H9 (cell line): ENCODE measurements at regions not wholly inside any gene's neighbourhood (a gene's known extent, or its start where the extent isn't known, plus 50 kb on each side); places are given as distances from the start of the nearest gene placed in this dataset.

Source experiments
- DNase-seq: peaks from one replicate; pipeline ENCODE4 v3.0.0-alpha.2; 2017
- H2AFZ ChIP-seq: one replicate; pipeline ENCODE4 v1.6.1; 2013; ENCODE audit warnings: mild to moderate bottlenecking, low read length, control low read depth, moderate library complexity
- H2AK5ac ChIP-seq: 2 replicates; pipeline ENCODE4 v1.6.1; 2013; ENCODE audit warnings: low read length, control low read depth, mixed read lengths; ENCODE audit not compliant: insufficient read length
- H2BK120ac ChIP-seq: one replicate; pipeline ENCODE4 v1.6.1; 2013; ENCODE audit warnings: low read depth, mild to moderate bottlenecking, low read length, control low read depth, inconsistent platforms; ENCODE audit not compliant: poor library complexity, severe bottlenecking
- H2BK12ac ChIP-seq: 2 replicates; pipeline ENCODE4 v1.6.1; 2013; ENCODE audit warnings: low read length, control low read depth, mixed read lengths, low read depth; ENCODE audit not compliant: insufficient read length
- H2BK15ac ChIP-seq: 2 replicates; pipeline ENCODE4 v1.6.1; 2013; ENCODE audit warnings: low read depth, low read length, control low read depth
- H2BK20ac ChIP-seq: one replicate; pipeline ENCODE4 v1.6.1; 2013; ENCODE audit warnings: low read depth, mild to moderate bottlenecking, low read length, control low read depth, inconsistent platforms; ENCODE audit not compliant: poor library complexity, severe bottlenecking
- H2BK5ac ChIP-seq: 2 replicates; pipeline ENCODE4 v1.6.1; 2013; ENCODE audit warnings: low read length, control low read depth, mixed read lengths; ENCODE audit not compliant: insufficient read length
- H3K14ac ChIP-seq: 2 replicates; pipeline ENCODE4 v1.6.1; 2013; ENCODE audit warnings: low read length, control low read depth; ENCODE audit not compliant: insufficient read depth
- H3K18ac ChIP-seq: 2 replicates; pipeline ENCODE4 v1.6.1; 2013; ENCODE audit warnings: low read depth, mild to moderate bottlenecking, mixed read lengths, low read length, control low read depth; ENCODE audit not compliant: insufficient read length
- H3K23ac ChIP-seq: 2 replicates; pipeline ENCODE4 v1.6.1; 2013; ENCODE audit warnings: low read length, control low read depth, mixed read lengths, low read depth; ENCODE audit not compliant: insufficient read length
- H3K23me2 ChIP-seq: 2 replicates; pipeline ENCODE4 v1.6.1; 2013; ENCODE audit warnings: low read depth, mild to moderate bottlenecking, mixed read lengths, low read length, control low read depth; ENCODE audit not compliant: insufficient read length, poor library complexity, severe bottlenecking
- H3K27ac ChIP-seq: 2 replicates; pipeline ENCODE4 v1.5.1; 2013; ENCODE audit warnings: low read length, control low read depth, mixed read lengths, low read depth; ENCODE audit not compliant: insufficient read length
- H3K27me3 ChIP-seq: 2 replicates; pipeline ENCODE4 v1.6.1; 2013; ENCODE audit warnings: low read length, control low read depth, inconsistent platforms; ENCODE audit not compliant: insufficient read depth
- H3K4ac ChIP-seq: 2 replicates; pipeline ENCODE4 v1.6.1; 2013; ENCODE audit warnings: low read depth, mild to moderate bottlenecking, control low read depth, inconsistent platforms, low read length, moderate library complexity
- H3K4me1 ChIP-seq: 2 replicates; pipeline ENCODE4 v1.6.1; 2013; ENCODE audit warnings: low read length, control low read depth, inconsistent platforms; ENCODE audit not compliant: insufficient read depth
- H3K4me2 ChIP-seq: 2 replicates; pipeline ENCODE4 v1.6.1; 2013; ENCODE audit warnings: low read length, control low read depth, mixed read lengths; ENCODE audit not compliant: insufficient read length, insufficient read depth
- H3K56ac ChIP-seq: 2 replicates; pipeline ENCODE4 v1.6.1; 2013; ENCODE audit warnings: low read depth, mild to moderate bottlenecking, mixed read lengths, low read length, control low read depth; ENCODE audit not compliant: insufficient read length
- H3K79me1 ChIP-seq: 2 replicates; pipeline ENCODE4 v1.6.1; 2013; ENCODE audit warnings: low read depth, mild to moderate bottlenecking, moderate library complexity, low read length, control low read depth, inconsistent platforms; ENCODE audit not compliant: insufficient read depth, poor library complexity, severe bottlenecking
- H3K79me2 ChIP-seq: 2 replicates; pipeline ENCODE4 v1.6.1; 2013; ENCODE audit warnings: low read length, control low read depth, inconsistent platforms; ENCODE audit not compliant: insufficient read depth
- H3K9ac ChIP-seq: 2 replicates; pipeline ENCODE4 v1.6.1; 2013; ENCODE audit warnings: low read length, control low read depth, mixed read lengths; ENCODE audit not compliant: insufficient read length; ENCODE audit errors: extremely low read depth
- H3K9me3 ChIP-seq: one replicate; pipeline ENCODE4 v1.6.1; 2013; ENCODE audit warnings: low read depth, low read length, inconsistent platforms; ENCODE audit not compliant: control insufficient read depth
- H3T11ph ChIP-seq: one replicate; pipeline ENCODE4 v1.6.1; 2013; ENCODE audit warnings: mild to moderate bottlenecking, low read length, control low read depth, inconsistent platforms
- H4K20me1 ChIP-seq: one replicate; pipeline ENCODE4 v1.6.1; 2013; ENCODE audit not compliant: control insufficient read depth, insufficient read length, insufficient read depth
- H4K5ac ChIP-seq: 2 replicates; pipeline ENCODE4 v1.6.1; 2013; ENCODE audit warnings: low read depth, mild to moderate bottlenecking, mixed read lengths, low read length, control low read depth; ENCODE audit not compliant: insufficient read length
- H4K8ac ChIP-seq: replicated peaks from 2 replicates; pipeline ENCODE4 v1.6.1; 2013; ENCODE audit warnings: low read length, control low read depth, mixed read lengths, low read depth; ENCODE audit not compliant: insufficient read length
- H4K91ac ChIP-seq: 2 replicates; pipeline ENCODE4 v1.6.1; 2013; ENCODE audit warnings: low read depth, mild to moderate bottlenecking, moderate library complexity, mixed read lengths, low read length, control low read depth; ENCODE audit not compliant: insufficient read length
- H3K27ac Mint-ChIP-seq, 3 experiments: 2 replicates in 2 of 3; 3 replicates in 1 of 3; pipeline ENCODE4 v1.8.0; 2020 to 2021; ENCODE audit warnings: mixed read lengths in 3 of 3, mild to moderate bottlenecking in 1 of 3, moderate library complexity in 1 of 3
- H3K27me3 Mint-ChIP-seq: 2 replicates; pipeline ENCODE4 v1.8.0; 2021; ENCODE audit warnings: low read depth, mild to moderate bottlenecking, moderate library complexity, mixed read lengths
- H3K36me3 Mint-ChIP-seq, 3 experiments: 2 replicates in 2 of 3; 3 replicates in 1 of 3; pipeline ENCODE4 v1.8.0; 2020 to 2021; ENCODE audit warnings: low read depth in 3 of 3, mixed read lengths in 3 of 3; ENCODE audit not compliant: insufficient read depth in 1 of 3
- H3K4me1 Mint-ChIP-seq, 2 experiments: 2 replicates each; pipeline ENCODE4 v1.8.0; 2020; ENCODE audit warnings: mixed read lengths in 2 of 2
- H3K4me3 Mint-ChIP-seq, 2 experiments: 2 replicates in 1 of 2; 3 replicates in 1 of 2; pipeline ENCODE4 v1.8.0; 2020 to 2021; ENCODE audit warnings: mild to moderate bottlenecking in 2 of 2, mixed read lengths in 2 of 2, moderate library complexity in 1 of 2
- H3K9me3 Mint-ChIP-seq, 2 experiments: 2 replicates in 1 of 2; 3 replicates in 1 of 2; pipeline ENCODE4 v1.8.0; 2020; ENCODE audit warnings: mild to moderate bottlenecking in 2 of 2, mixed read lengths in 2 of 2, moderate library complexity in 1 of 2
- whole genome bisulfite sequencing: extraction: QIAGEN DNeasy Blood & Tissue Kit; methylation state at CpG from one replicate; pipeline ENCODE4 v1.1.7; 2013; ENCODE audit warnings: missing lambda C conversion rate, low lambda C conversion rate, mixed read lengths; ENCODE audit not compliant: insufficient read length; ENCODE audit errors: extremely low coverage; 5-methylcytosine and 5-hydroxymethylcytosine counted together
- TF ChIP-seq, protein P1 (sequence below): fragments of 200-600 bp; sonication (generic); conservative IDR thresholded peaks from 3 replicates; pipeline ENCODE4 v1.8.0; 2021; ENCODE audit warnings: antibody characterized with exemption, mild to moderate bottlenecking

DNA sequence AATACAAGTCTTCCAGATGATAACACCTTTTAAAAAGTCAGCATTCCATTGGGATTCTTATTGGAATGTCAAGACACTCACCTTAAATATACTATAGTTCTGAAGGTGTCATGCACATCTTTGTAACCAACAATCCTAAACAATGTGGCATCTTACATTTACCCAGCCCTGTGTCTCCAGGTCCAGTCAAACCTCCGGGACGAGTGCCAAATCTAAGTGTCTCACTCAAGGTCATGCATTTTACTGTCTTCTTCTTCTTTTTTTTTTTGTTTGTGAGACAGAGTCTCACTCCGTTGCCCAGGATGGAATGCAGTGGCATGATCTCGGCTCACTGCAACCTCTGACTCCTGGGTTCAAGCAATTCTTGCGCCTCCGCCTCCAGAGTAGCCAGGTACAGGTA, 206.9 kb upstream of the FAM98A start:
- DNase-seq: no peak
- Histone ChIP-seq H2BK20ac (no peak overlapping the region), H3K79me1 (no peaks in the 10 kb centered on the region), H3K27ac (no peak overlapping the region), H4K91ac (no peak overlapping the region), H3K18ac (no peak overlapping the region), H4K8ac (no peak overlapping the region), H3T11ph (no peak overlapping the region), H3K27me3 (no peaks in the 10 kb centered on the region), H2AFZ (no peak overlapping the region), H3K4me2 (no peak overlapping the region), H4K20me1 (no peaks in the 10 kb centered on the region), H2BK12ac (no peak overlapping the region), H3K79me2 (no peaks in the 10 kb centered on the region), H4K5ac (no peak overlapping the region), H3K56ac (no peak overlapping the region), H2BK5ac (no peak overlapping the region), H3K23ac (no peak overlapping the region), H2AK5ac (no peak overlapping the region), H3K9me3 (no peaks in the 10 kb centered on the region), H3K14ac (no peak overlapping the region), H3K4ac (no peak overlapping the region), H3K23me2 (no peaks in the 10 kb centered on the region), H3K4me1 (no peaks in the 10 kb centered on the region), H3K9ac (no peak overlapping the region), H2BK15ac (no peak overlapping the region), H2BK120ac (no peak overlapping the region)
- Mint-ChIP-seq H3K4me3 (no peak overlapping the region), H3K36me3 (no peaks in the 10 kb centered on the region), H3K27me3 (no peaks in the 10 kb centered on the region), H3K27ac (no peak overlapping the region), H3K4me1 (peaks cover 5 to 8% of the 10 kb centered on the region in 2 experiments), H3K9me3 (no peaks in the 10 kb centered on the region)
- TF ChIP-seq, protein P1, sequence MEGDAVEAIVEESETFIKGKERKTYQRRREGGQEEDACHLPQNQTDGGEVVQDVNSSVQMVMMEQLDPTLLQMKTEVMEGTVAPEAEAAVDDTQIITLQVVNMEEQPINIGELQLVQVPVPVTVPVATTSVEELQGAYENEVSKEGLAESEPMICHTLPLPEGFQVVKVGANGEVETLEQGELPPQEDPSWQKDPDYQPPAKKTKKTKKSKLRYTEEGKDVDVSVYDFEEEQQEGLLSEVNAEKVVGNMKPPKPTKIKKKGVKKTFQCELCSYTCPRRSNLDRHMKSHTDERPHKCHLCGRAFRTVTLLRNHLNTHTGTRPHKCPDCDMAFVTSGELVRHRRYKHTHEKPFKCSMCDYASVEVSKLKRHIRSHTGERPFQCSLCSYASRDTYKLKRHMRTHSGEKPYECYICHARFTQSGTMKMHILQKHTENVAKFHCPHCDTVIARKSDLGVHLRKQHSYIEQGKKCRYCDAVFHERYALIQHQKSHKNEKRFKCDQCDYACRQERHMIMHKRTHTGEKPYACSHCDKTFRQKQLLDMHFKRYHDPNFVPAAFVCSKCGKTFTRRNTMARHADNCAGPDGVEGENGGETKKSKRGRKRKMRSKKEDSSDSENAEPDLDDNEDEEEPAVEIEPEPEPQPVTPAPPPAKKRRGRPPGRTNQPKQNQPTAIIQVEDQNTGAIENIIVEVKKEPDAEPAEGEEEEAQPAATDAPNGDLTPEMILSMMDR: no peak
- WGBS: no CpG with 5 or more reads among the region's 6 CpGs
